Fibroblast of skin of back (primary cell): ENCODE measurements at regions not wholly inside any gene's neighbourhood (a gene's known extent, or its start where the extent isn't known, plus 50 kb on each side); places are given as distances from the start of the nearest gene placed in this dataset.

Experiments
- DNase-seq: peaks from one replicate; pipeline ENCODE4 v3.0.0-alpha.2; 2013

DNA sequence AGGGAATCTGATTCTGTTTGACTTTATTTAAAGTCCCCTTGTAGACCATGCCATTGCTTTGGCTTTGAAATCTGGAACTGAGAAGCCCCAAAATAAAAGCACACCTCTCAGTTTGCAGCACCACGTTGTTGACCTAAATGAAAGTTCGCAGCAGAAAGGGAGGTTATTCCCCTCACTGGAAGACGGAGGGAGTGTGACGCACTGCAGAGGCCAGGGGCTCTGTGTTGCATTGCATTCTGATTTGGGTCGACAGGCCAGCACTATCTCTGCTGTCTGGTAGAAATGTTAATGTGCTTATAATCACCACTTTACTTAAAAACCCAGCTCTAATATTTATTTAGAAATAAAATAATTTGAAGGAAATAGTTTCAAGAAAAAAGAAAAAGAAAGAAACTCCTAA is 675.2 kb upstream of the NR5A2 start:
- DNase-seq, result no peak

DNA sequence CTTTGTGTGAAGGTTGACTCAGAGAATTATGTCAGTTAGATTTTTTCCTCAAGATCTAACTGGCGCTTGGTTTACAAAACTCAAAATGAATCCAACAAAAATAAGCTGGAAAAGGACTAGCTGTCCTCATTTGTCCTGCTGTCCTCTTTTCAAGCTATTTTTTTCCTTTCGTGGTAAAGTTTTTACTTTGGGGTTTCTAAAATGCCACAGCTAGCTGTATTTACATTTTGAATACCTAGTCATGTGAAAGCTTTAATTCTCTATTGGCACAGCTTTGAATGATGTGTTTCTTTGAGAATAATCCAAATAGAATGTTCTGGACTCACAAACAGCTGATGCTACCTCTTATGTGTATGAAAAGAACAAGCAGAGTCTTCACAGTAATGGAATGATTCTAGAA is 673.6 kb upstream of the NR5A2 start:
- peak; percentile 5 for DNase-seq

DNA sequence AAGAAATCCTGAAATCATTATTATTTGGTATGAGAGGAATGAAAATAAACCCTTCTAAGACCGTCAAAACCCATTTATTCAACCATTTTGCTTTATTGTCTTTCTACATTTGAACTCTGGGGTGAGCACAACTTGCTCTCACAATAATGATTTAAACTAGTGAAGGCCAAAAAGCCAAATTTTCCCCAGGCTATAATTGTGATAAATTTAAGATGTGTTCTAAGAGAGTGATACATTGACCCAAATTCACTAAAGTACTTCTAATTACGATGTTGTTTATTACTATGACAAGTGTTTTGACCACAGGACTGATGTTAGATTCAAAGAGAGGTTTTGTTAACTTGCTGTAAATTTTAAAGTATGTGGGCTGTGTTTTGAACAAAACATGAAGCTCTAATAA is 670.9 kb upstream of the NR5A2 start:
- DNase-seq, result no peak

DNA sequence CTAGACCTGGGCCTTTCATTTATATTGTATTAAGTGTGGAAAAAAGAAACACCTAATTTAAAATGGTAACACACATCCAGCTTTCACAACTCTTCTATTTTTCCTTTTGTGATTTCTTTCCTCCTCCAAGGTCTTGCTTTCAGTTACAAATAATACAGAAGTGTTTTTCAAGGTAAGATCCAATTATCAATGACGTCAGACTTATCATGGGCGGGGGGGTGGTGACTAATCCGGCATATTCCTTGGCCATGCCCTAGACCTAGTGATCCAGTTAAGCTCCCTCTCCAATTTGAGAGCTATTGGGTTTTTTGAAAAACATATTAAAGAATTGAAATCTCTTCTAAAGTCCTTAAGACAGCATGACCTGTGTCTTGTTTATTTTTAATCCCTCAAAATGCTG is 669.9 kb upstream of the NR5A2 start:
- no peak for DNase-seq

DNA sequence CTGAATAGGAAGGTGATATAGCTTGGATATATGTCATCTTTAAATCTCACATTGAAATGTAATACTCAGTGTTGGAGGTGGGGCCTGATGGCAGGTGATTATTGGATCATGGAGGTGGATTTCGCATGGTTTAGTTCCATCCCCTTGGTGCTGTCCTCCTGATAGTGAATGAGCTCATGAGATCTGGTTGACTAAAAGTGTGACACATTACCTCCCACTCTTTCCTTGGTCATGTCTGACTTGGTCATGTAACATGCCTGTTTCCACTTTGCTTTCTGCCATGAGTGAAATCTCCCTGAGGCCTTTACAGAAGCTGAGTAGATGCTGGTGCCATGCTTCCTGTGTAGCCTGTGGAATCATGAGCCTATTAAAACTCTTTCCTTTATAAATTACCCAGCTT is 664.5 kb upstream of the NR5A2 start:
- DNase-seq, result no peak

DNA sequence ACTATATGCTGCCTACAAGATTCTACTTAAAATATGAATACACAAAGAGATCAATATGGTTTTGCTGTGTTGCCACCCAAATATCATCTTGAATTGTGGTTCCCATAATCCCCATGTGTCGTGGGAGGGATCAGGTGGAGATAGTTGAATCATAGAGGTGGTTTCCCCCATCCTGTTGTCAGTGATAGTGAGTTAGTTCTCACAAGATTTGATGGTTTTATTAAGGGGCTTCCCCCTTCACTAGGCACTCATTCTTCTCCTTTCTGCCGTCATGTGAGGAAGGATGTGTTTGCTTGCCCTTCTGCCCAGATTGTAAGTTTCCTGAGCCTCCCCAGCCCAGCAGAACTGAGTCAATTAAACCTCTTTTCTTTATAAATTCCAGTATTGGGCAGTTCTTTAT is 654.4 kb upstream of the NR5A2 start:
- no peak for DNase-seq

DNA sequence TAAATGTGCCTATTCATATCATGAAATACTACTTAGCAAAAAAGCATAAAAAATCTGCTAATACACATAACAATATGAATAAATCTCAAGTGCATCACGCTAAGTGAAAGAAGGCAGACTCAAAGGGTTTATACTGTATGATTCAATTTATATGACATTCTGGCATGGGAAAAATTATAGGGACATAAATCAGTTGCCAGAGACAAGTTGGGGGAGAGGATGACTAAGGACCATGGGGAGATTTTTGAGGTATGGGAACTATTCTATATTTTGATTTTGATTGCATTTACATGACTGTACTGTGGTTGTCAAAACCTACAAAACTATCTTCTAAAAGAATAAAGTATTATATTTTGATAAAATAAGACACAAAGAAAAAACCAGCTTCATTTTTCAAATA is 650.3 kb upstream of the NR5A2 start:
- DNase-seq, result peak; percentile 88

DNA sequence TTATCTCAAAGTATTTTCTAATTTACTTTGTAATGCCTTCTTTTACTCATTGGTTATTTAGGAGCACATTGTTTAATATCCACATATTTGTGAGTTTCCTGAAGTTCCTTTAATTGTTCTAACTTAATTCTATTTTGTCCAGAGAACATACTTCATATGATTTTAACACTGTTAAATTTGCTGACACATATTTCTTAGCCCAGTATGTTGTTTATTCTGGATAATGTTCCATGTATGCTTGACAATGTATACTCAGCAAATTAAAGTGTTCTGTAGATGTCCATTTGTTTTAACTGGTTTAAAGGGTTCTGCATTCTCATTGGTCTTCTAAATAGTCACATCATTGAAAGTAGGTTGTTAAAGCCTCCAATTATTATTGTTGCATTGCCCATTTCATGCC is 643.7 kb upstream of the NR5A2 start:
- DNase-seq, result no peak

DNA sequence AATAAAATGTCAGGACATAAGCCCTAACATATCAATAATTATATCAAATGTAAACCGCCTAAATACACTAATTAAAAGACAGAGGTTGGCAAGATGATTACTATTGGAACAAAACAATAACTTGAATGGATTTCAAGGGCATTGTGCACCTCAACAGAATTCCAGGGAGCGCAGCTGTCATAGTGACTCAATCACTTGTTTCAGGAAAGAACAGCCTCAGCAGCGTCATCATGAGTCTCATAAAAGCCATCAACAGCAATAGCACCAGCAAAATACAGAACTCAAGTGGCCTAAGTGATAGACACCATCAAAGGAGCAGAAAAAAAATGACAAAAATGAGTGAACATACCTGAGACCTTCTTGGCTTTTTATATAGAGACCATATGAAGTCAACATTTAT is 632.7 kb upstream of the NR5A2 start:
- no peak for DNase-seq

DNA sequence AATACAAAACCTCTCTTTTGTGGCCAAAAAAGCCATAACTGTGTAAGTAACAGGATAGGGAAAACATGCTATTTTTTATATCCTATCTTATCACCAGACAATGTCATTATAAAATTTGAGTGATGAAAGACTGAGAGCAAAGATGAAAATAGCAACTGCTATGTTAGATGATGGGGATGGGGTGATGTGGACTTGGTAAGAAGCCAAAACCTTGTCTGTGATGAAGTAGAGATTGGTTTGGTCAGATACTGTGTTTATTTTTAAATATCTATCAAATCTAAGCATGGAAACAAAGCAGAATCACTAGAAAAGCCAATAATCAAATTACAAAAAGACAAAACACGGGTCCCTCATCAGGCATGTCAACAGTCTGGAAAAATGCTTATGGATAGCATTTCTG is 631.1 kb upstream of the NR5A2 start:
- no peak for DNase-seq

DNA sequence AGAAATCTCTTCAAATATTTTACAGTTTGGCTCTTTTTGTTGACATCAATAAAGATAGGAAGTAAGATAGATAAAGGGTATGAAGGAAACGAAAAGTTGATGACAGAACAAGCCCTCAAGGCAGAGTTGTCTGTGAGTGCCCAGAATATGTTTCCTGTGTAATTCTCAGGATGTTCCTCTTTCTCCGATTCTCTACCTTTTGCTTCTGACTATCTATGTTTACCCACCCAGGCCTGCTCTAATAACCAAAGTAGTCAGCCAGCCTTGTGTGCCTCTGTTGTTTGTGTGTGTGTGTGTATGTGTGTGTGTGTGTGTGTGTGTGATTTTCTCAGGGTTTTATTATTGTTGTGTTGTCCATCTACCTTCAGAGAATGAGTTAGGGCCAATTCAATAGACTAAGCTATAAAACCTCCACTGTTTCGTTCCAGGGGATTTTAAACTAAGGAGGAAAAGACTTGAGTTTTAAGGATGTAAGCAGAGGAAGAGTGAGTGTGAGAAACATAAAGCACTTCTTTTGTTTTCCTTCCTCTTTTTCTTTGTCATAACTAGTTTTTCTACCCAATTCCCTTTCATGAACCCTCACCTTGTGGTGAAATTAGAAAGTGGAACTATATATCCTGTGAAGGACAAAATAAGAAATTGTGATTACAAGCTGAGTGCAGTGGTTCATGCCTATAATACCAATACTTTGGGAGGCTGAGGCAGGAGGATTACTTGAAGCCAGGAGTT is 627.4 kb upstream of the NR5A2 start:
- DNase-seq, result no peak

DNA sequence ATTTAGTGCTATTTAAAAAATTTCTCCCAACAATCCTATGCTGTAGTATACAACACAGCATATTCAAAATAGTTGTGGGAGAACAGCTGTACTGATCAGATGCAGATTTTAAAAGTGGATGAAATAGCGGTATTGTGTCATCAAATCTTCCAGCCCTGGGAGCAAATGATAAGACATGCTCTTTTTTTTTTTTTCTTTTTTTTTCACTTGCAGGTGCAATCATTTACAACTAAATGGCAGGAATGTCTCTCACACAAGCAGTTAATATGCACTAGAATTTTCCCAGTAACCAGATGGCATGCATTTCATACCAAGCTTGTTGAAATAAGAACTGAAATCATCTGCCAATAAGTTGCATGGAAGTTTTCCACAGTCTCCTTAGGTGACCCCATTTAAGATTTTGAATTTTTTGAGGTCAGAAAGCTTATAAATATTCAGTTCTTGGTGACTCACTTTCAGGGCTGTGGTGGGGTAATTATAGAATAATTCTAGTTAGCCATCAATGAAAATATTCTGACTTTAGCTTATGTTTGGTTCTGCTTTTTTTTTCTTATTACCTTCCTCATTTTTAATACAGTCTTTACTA is 623.9 kb upstream of the NR5A2 start:
- peak; percentile 91 for DNase-seq

DNA sequence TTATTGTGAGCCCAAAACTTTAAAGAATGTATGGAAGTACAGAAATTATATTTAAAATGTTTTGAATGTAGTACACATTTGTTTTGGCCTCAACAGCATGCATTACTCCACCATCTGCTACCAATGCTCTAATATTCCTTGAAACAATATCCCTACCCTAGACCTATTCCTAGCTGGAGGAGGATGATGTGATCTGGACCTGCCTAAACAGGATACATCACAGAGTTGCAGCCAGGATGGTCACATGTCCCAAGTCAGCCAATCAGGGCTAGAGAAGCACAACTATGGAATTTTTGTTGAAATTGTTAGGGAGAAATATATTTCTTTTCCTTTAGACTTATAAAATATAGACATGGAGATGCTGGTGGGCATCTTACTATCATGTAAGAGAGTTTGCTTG is 623.3 kb upstream of the NR5A2 start:
- peak; percentile 68 for DNase-seq

DNA sequence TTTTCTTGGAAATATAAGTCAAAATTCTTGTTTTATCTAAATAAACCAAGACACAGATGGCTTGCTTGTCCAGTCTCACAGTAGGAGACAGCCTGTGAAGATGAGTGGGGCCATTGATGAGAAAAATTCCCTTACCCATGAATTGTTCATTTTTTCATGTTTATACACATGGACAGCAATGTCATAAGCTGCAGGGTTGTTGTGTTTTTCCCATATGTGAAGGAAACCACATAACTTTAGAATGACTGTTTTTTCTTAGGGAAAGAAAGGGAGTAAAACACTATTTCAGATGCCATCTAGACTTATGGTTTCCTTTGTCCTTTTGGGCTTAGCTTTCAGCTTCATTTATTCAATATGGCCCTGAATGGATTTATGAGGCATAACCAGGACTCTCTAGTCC is 622.5 kb upstream of the NR5A2 start:
- DNase-seq, result peak; percentile 87

DNA sequence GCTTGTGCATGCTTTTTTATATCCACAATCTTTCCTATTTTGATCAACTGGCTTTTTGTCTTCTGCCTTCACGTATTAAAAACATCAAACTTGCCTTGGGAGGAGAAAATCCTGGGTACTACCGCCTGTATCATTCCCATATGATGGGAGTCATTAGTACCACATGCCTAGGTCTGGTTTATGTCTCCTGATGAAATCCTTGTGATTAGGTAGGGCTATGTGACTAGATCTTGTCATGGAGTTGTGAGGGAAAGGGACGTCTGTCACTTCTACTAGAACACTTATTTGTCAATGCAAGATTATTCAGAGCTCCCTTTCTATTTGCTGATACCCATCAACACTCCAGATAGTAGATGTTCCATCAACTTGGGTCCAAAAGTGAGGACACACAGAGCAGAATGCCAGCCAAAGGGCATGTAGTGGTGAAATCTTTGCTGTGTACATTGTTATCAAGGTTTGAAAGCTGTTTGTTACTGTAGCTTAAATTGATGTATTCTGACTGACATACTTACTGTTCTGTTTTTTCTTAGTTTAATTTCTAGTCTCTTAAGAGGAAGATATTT is 621.8 kb upstream of the NR5A2 start:
- no peak for DNase-seq

DNA sequence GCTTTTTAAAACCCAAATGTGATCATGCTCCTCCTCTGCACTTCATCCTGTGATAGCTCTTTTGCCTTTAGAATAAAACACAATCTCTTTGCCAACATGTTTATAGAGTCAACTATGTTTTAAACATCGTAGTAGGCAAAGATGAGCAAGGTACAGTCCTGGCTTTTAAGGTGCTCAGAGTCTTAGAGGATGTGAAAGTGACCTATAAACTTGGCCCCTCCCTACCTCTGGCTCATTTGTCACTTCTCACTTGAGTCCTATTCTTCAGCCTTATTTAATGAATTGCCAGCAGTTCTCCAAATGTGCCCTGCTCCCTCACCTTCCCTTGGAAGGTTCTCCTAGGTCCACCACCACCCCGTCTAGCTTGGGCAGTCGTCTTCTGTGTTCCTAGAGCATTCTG is 617.0 kb upstream of the NR5A2 start:
- DNase-seq, result no peak

DNA sequence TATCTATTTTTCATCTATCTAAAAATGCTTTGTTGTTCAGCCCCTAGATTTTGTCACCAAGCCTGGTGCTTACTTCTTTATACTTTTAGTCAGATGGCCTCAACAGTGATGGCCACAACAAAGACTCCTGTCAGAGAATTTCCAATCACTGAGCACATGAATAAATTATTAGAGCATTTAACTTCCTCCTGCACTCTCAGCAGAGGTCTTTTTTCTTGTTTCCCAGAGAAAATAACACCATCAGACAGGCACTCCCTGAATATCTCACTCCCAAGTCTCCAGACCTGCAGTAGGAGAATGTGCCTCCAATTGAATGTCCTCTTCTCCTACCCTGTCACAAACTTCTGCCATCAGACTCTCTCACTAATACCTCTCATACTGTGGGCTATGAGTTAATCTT is 616.0 kb upstream of the NR5A2 start:
- DNase-seq, result no peak

DNA sequence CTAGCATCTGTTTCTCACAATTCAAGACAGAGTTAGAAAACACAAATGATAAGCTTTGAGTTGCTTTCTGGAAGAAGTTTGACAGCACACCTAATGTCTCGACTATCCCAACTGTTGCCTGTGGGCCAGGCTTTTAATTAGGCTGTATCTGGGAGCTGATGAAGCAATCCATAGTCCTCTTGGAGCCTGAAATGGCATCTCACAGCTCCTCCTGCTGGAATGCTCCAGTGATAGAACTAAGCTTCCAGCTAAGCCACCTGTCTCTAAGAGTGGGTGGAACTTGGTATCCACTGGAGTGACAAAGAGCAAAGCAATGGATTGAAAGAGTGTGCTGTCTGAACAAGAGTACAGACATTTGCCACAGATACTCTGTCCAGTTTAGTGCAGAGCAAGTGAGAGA is 605.3 kb upstream of the NR5A2 start:
- peak; percentile 43 for DNase-seq

DNA sequence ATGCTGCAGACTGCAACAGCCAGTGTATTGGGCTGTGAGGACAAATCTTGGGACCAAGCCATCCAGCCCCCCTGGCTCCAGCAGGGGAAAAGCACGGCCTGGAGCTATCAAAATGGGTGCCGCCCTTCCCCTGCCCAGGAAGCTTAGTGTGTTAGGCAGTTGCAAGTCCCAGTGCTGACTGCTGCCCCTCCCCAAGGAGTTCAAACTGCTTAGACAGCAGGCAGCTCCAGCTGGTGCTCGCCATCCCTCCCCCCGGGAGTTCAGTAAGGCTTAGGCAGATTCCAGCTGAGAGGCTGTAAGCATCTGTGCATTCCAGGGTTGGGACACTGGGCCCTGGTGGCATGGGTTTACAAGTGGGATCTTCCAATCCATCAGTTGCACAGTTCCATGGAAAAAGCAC is 579.6 kb upstream of the NR5A2 start:
- no peak for DNase-seq

DNA sequence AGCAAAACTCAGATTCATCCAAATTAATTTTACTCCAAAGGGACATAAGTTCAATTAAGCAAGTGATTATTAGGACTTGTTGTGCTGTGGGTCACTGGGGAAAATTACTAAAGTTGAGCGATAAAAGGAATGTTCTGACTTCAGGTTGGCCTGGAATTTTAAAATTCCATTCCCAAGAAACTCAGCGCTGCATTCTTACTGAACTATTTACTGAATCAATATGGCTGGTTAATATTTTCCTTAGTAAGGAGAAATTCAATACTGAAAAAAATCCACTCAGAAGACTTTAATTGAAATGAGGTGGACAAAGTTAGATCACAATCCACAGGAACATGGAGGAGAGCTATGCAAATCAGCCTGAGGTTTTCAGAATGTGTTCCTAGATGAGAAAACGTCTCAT is 578.9 kb upstream of the NR5A2 start:
- no peak for DNase-seq

DNA sequence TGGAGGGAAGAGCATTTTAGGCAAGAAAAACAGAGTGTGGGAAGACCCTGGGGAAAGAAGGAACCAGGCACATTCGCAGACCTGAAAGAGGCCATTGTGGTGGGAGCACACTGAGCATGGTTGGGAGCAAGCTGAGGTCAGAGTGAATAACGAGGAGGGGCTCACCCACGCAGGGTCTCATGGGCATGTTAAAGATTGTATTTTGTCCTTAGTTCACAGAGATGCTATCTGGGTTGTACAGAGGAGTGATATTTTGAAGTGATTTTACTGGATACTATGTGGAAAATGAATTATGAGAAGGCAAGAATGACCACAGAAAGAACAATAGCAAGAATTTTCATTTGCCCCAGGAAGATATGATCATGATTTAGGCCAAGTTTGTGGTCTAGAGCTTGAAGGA is 578.3 kb upstream of the NR5A2 start:
- no peak for DNase-seq

DNA sequence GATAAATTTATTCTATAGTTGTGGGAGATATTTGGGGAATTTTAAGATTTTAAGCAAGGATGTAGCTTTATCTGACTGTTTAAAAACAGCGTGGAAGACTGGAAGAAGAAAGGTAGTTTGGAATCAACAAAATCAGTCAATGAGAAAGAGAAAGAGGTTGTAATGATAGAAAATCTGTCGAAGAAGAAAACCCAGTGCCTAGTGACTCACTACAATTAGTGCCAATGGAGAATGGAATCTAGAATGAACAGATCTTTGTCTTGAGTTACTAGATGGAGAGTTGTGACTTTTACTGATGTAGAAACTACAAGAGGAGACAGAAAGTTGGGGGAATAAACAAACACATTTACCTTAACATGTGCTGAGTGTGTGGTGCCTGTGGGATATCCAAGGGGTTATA is 577.8 kb upstream of the NR5A2 start:
- DNase-seq, result no peak

DNA sequence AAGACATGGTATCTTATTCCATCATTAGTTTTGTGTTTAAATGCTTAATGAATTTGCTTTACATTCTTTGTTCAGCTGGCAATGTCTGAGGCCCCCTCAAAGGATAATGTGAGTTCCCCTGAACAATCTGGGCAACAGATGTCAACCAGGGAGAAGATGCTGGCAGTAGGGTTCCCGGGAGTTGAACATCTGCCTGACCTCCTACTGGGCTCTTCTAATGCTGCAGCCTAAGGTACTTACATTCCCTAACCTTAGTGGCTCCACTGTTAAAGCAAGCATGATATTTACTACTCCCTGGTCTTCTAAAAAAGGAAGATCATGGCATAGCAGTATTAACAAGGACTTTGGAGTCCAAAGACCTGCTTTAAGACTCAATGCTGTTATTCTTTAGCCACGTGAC is 574.9 kb upstream of the NR5A2 start:
- no peak for DNase-seq

DNA sequence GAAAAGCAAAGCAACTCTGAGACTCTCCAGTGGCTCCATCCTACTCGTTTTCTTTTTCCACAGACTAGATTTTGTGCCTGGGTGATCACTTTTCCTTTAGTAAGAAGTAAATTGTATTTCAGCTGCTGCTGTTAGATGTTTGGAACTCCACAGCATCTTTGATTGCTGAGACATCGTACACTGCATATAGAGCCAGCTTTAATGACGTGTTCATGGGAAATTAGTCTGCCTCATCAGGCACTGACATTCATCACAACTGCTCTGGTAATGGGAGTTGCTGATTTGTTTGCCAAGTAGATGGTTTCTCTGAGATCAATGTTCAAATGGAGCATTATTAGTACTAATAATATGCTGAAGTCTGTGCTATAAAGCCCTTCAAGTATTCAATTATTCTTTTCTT is 573.8 kb upstream of the NR5A2 start:
- no peak for DNase-seq

DNA sequence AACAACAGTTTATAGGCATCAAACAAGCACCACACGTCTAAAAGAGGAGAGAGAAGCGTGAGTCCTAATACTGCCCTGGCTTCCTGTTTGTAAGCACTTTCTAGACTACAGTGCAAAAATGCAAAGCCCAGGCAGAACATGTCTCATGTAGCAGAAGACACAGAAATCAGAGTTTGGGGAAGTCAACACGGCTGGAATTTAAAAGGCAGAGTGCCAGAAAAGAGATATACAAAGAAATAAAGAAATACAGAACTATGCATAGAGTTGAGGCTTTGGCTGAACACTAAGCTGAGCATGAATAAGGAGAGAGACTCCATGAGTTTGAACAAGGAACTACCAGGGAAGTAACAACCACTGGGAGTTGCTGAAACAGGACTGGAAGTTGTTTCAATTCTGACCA is 566.6 kb upstream of the NR5A2 start:
- DNase-seq, result peak; percentile 36
